ENCODE measurements at regions not wholly inside any gene's neighbourhood (a gene's known extent, or its start where the extent isn't known, plus 50 kb on each side); places are given as distances from the start of the nearest gene placed in this dataset.

DNA sequence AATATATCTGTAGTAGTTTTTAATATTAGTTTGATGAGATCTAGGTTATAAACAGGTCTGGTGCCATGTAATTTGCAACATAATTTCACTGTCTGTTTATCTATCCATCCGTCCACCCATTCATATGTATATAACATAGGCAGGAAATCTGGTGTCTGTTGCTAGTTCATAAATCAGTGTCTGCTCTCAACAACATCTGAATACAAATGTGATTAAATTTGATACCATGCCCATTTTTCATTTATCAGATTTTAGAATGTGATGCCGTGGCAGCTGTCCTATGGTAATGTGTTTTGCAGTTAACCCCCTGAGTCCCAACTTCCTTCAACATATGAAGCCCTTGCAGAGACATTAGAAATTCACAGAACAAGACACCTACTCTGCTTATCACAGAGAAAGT is 228.4 kb downstream of the CMPK2 start:
- Histone ChIP-seq H3K4me3 (no peak overlapping the region), H3K36me3 (no peaks in the 10 kb centered on the region), H3K9me3 (ENCODE audit: low read depth) (no peaks in the 10 kb centered on the region), H3K79me2 (ENCODE audit: low read depth) (no peaks in the 10 kb centered on the region), H3K27ac (no peak overlapping the region), H3K4me2 (no peak overlapping the region), H3F3A (ENCODE audit: low read depth) (peaks cover 26% of the 10 kb centered on the region), H3K9ac (no peak overlapping the region), H2AFZ (replicated peaks) (no peak overlapping the region), H3K4me1 (peaks cover 42% of the 10 kb centered on the region), H4K20me1 (ENCODE audit: low read depth) (no peaks in the 10 kb centered on the region), H3K27me3 (no peaks in the 10 kb centered on the region)
- Mint-ChIP-seq H3K27ac (no peak overlapping the region), H3K4me3 (no peak overlapping the region), H3K4me1 (peaks cover 24% of the 10 kb centered on the region), H3K27me3 (ENCODE audit: insufficient read depth, low read depth) (peaks cover 2% of the 10 kb centered on the region), H3K36me3 (no peaks in the 10 kb centered on the region), H3K9me3 (peaks cover 6% of the 10 kb centered on the region)
- no peak for TF ChIP-seq EZH2phosphoT487 (IDR thresholded peaks at IDR 0.05)
- no peak for TF ChIP-seq EZH2 (IDR thresholded peaks at IDR 0.05)
- TF ChIP-seq, protein P1, sequence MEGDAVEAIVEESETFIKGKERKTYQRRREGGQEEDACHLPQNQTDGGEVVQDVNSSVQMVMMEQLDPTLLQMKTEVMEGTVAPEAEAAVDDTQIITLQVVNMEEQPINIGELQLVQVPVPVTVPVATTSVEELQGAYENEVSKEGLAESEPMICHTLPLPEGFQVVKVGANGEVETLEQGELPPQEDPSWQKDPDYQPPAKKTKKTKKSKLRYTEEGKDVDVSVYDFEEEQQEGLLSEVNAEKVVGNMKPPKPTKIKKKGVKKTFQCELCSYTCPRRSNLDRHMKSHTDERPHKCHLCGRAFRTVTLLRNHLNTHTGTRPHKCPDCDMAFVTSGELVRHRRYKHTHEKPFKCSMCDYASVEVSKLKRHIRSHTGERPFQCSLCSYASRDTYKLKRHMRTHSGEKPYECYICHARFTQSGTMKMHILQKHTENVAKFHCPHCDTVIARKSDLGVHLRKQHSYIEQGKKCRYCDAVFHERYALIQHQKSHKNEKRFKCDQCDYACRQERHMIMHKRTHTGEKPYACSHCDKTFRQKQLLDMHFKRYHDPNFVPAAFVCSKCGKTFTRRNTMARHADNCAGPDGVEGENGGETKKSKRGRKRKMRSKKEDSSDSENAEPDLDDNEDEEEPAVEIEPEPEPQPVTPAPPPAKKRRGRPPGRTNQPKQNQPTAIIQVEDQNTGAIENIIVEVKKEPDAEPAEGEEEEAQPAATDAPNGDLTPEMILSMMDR (IDR thresholded peaks at IDR 0.05): no peak
- DNase-seq (ENCODE audit: low spot score): no peak

DNA sequence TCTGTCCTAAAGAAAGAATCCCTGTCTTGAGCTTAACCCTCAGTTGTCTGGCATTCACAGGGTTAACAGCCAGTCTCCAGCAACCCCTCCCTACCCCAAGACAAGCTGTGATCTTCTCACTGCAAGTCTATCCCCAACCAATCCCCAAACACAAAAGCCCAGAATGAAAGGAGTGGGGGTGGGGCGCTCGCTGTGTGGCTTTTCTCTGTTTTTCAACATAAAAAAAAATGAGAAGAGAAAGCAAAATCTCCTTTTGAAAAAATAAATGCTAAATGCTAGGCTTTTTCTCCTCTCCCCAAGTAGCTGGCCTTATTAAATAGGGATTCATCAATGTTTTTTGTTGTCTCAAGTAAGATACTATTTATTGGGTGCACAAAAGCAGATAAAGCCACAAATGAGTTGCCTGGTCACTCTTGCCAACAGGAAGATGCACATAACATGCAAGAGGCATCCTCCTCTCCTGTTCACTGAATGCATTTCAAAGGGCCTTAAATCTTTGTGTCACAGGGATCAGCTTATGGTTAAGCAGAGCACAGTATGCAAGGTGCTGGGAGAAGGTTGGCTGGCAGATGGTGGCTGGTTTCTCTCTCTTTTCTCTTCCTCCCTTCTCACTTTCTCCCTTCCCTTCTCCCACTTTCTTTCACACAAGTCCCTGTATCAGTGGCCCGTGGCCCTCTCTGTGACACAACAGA is 225.6 kb downstream of the CMPK2 start:
- peak overlapping the region; percentile 97 for H3K27ac ChIP-seq

DNA sequence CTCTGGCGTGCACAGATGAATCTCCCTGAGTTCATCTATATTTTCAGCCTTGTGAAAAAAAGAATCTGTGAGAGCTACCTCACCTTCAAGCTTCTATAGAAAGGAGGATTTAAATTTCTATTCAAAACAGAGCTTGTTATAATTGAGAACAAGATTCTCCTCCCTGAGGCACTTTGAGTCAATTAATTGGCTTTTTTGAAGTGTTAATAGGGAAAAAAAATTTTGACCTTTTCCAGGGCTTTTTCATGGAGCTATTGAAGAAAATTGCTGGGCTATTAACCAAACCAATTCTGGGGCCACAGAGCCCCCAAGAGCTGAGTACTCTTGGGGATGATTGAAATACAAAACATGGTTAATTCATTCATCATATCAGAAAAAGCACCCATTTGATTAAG is 225.1 kb downstream of the CMPK2 start:
- peak overlapping the region; percentile 66 for H3K4me3 Mint-ChIP-seq
- peak overlapping the region; percentile 99 for H3K27ac Mint-ChIP-seq
- H2AFZ ChIP-seq (replicated peaks): peak overlapping the region; percentile 45

More for the DNA sequence above, 225.6 kb downstream of the CMPK2 start:
- peak overlapping the region; percentile 38 for H3K4me3 ChIP-seq
- Mint-ChIP-seq H3K27ac (peak overlapping the region; percentile 99), H3K4me1 (peaks cover 24% of the 10 kb centered on the region), H3K4me3 (peak overlapping the region; percentile 66), H3K27me3 (ENCODE audit: insufficient read depth, low read depth) (peaks cover 2% of the 10 kb centered on the region), H3K36me3 (no peaks in the 10 kb centered on the region), H3K9me3 (peaks cover 18% of the 10 kb centered on the region)
- H3K9ac ChIP-seq: no peak overlapping the region
- H3K4me2 ChIP-seq: peak overlapping the region; percentile 82
- peaks cover 26% of the 10 kb centered on the region for H3F3A ChIP-seq (ENCODE audit: low read depth)
- no peaks in the 10 kb centered on the region for H3K27me3 ChIP-seq
- no peaks in the 10 kb centered on the region for H3K79me2 ChIP-seq (ENCODE audit: low read depth)
- H3K9me3 ChIP-seq (ENCODE audit: low read depth): no peaks in the 10 kb centered on the region
- TF ChIP-seq EZH2phosphoT487 (IDR thresholded peaks at IDR 0.05) (no peak), EZH2 (IDR thresholded peaks at IDR 0.05) (no peak)
- TF ChIP-seq, protein P1 (IDR thresholded peaks at IDR 0.05): no peak
- H3K36me3 ChIP-seq: no peaks in the 10 kb centered on the region
- no peaks in the 10 kb centered on the region for H4K20me1 ChIP-seq (ENCODE audit: low read depth)
- DNase-seq (ENCODE audit: low spot score): peak; percentile 89
- H2AFZ ChIP-seq (replicated peaks): peak overlapping the region; percentile 45
- H3K4me1 ChIP-seq: peaks cover 42% of the 10 kb centered on the region

DNA sequence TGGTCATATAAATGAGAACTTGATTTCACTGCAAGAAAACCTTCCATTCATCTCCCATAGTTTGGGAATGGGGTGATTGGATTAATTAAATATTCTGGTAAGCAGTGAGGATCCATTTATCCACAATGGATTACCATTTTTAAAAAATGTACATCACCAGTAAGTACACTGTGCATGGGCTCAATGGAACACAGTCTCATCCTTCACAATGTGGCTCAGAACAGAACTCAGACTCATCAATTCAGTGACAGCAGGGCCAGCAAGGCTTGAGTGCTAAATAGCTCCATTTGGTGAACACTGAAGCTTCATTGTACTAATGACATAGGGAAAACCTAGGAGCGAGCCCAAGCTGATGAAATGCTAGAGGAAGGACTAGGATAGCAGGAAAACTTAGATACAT is 223.8 kb downstream of the CMPK2 start:
- Mint-ChIP-seq H3K27ac (peak overlapping the region; percentile 64), H3K27me3 (ENCODE audit: insufficient read depth, low read depth) (peaks cover 2% of the 10 kb centered on the region), H3K36me3 (no peaks in the 10 kb centered on the region), H3K9me3 (peaks cover 18% of the 10 kb centered on the region), H3K4me3 (no peak overlapping the region), H3K4me1 (peaks cover 24% of the 10 kb centered on the region)
- Histone ChIP-seq H3K36me3 (no peaks in the 10 kb centered on the region), H3K4me2 (peak overlapping the region; percentile 7), H3F3A (ENCODE audit: low read depth) (peaks cover 26% of the 10 kb centered on the region), H3K9me3 (ENCODE audit: low read depth) (no peaks in the 10 kb centered on the region), H3K79me2 (ENCODE audit: low read depth) (no peaks in the 10 kb centered on the region), H4K20me1 (ENCODE audit: low read depth) (no peaks in the 10 kb centered on the region), H3K27ac (peak overlapping the region; percentile 97), H3K4me3 (no peak overlapping the region), H2AFZ (replicated peaks) (peak overlapping the region; percentile 1), H3K9ac (no peak overlapping the region), H3K4me1 (peaks cover 42% of the 10 kb centered on the region), H3K27me3 (no peaks in the 10 kb centered on the region)
- TF ChIP-seq EZH2 (IDR thresholded peaks at IDR 0.05) (no peak), EZH2phosphoT487 (IDR thresholded peaks at IDR 0.05) (no peak)
- TF ChIP-seq, protein P1 (IDR thresholded peaks at IDR 0.05): no peak
- no peak for DNase-seq (ENCODE audit: low spot score)

More for the DNA sequence above, 225.1 kb downstream of the CMPK2 start:
- TF ChIP-seq EZH2 (IDR thresholded peaks at IDR 0.05) (no peak), EZH2phosphoT487 (IDR thresholded peaks at IDR 0.05) (no peak)
- Mint-ChIP-seq H3K36me3 (no peaks in the 10 kb centered on the region), H3K27me3 (ENCODE audit: insufficient read depth, low read depth) (peaks cover 2% of the 10 kb centered on the region), H3K9me3 (peaks cover 18% of the 10 kb centered on the region), H3K4me1 (peaks cover 24% of the 10 kb centered on the region)
- Histone ChIP-seq H3K9ac (no peak overlapping the region), H3K27me3 (no peaks in the 10 kb centered on the region), H3K36me3 (no peaks in the 10 kb centered on the region), H3K4me2 (peak overlapping the region; percentile 82), H3K4me3 (peak overlapping the region; percentile 38), H3F3A (ENCODE audit: low read depth) (peaks cover 26% of the 10 kb centered on the region), H3K27ac (peak overlapping the region; percentile 97), H3K79me2 (ENCODE audit: low read depth) (no peaks in the 10 kb centered on the region), H3K4me1 (peaks cover 42% of the 10 kb centered on the region), H4K20me1 (ENCODE audit: low read depth) (no peaks in the 10 kb centered on the region), H3K9me3 (ENCODE audit: low read depth) (no peaks in the 10 kb centered on the region)
- no peak for DNase-seq (ENCODE audit: low spot score)

Data from neural progenitor cell (in vitro differentiated cells).